ENCODE measurements at regions not wholly inside any gene's neighbourhood (a gene's known extent, or its start where the extent isn't known, plus 50 kb on each side); places are given as distances from the start of the nearest gene placed in this dataset.

DNA sequence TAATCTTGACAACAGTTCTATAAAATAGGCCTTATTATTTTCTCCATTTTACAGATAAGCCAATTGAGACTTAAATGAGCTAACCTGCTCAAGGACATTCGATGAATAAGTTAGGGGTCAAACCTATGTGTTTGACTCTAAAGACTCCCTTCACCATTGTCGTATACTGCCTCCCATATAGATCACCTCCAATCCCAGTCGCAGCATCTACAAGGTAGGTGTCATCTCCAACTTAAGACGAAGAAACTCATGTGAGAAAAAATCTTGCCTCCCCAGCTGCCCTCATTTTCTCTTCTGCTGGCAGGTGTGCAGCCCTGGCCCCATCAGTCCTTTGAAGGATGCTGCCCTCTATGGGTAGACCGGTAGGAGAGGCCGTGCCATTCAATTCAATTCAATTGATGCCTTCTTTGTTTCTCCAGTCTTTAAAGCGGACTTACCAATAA lies 75.2 kb upstream of the SMARCA2 start:
- DNase-seq, result peak; percentile 4

DNA sequence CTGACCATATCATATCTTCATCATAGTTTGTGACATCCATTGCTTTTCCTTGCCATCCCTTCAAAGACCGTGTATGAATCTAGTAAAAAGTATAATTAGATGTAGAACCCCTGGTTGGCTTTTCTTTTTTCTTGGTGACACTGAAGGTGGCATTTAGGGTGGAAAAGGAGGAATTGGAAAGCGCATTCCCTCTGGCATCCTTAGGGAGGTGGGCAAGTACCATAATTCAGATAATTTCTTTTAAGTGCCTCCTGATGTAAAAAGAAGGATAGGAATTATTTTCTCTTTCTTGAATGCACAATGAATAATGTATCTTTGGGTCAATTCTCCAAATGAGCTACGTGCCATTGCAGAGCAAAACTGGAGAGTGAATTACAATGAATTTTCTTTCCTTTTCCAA lies 73.2 kb upstream of the SMARCA2 start:
- DNase-seq, result no peak

DNA sequence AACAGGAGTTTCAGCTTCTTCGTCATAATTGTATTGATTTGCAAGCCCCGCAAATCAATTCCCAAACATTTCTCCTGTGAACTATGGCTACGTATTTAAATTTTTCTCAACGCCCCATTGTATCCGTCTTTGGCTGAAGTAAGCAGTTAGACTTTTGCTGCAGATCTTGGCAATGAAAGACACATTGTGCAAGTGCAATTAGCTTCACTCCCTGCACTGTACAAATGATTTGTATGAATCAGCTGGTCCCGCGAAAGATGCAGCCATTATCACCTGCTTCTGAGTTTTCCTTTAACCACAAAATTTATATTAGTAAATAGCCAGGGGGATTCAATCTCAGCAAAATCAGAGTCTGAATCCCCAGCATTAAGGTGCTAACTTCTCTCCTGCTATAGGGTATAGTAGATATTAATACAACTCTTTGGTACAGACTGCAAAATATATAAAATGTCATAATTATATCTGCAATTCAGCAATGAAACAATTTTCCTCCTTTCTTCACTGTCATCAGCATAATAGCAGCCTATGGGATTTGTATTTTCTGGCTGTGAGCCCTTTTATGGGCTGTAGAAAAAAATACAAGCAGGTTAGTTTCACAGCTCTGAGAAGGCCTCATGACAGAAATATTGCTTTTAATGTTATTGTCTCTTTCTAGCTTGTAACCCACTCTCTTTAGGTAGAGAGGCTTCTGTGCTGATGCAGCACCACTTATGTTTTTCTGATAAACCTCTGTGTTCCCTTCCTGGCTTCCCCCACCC lies 68.4 kb upstream of the SMARCA2 start:
- no peak for DNase-seq

- DNase-seq, result no peak
These were observed 67.7 kb upstream of the SMARCA2 start for GRCh38 chr9:1947438-1947837.

- no peak for DNase-seq
These were observed 66.6 kb upstream of the SMARCA2 start for GRCh38 chr9:1948541-1948940.

DNA sequence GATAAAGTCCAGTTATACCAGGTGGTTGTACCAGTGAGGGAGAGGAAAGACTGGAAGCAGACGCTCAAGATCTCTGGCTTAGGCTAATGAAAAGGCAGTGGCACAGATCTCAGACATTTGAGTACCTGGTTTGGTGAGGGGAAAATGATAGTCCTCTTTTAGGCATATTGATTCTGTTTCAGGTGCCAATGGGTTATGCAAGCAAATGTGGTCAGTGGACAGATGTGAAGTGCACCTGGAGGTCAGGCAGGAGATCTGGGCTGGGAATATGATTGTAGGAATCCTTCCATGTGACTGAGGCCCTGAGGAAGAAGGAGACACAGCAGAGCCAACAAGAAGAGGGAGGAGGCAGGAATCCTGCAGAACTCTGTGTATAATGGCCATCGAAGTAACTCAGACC lies 63.7 kb upstream of the SMARCA2 start:
- DNase-seq, result no peak

GRCh38 chr9:1952001-1952400 lies 63.1 kb upstream of the SMARCA2 start:
- no peak for DNase-seq

- no peak for DNase-seq
These were observed 60.9 kb upstream of the SMARCA2 start for GRCh38 chr9:1954238-1954637.

GRCh38 chr9:1956958-1957357 lies 58.2 kb upstream of the SMARCA2 start:
- DNase-seq, result no peak

- no peak for DNase-seq
These were observed 57.3 kb upstream of the SMARCA2 start for GRCh38 chr9:1957856-1958255.

- no peak for DNase-seq
These were observed 55.8 kb upstream of the SMARCA2 start for GRCh38 chr9:1959371-1959770.

DNA sequence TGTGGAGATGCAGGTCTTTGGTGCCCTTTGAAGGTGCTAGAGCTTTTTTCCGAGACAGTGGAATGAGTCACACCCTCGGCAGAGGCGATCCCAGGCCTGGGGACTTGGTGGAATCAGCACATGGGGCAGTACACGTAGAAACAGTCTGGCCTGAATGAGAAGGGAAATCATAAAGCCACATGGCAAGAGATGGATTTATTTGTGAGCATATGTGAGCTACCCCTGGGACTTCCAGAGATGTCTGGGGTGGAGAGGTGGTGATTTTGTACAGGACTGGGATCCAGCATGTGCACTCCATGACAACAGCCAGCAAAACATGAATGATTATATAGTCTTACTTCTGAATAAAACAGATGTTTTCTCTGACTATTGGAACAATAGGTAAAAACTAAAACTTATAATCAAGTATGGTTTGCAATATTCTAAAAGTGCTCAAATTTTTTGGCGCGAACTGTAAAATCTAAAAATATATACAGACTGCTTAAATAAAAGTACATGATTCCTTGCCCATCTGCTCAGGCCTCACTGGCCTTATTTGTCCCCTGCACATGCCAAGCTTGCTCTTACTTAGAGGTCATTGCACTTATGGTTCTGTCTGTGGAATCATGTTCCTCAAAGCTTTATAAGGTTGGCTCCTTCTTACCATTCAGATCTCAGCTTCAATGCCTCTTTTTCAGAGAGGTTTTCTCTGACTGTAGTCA lies 54.7 kb upstream of the SMARCA2 start:
- no peak for DNase-seq

- DNase-seq, result no peak
These were observed 53.0 kb upstream of the SMARCA2 start for GRCh38 chr9:1962122-1962521.

GRCh38 chr9:1962588-1963106 lies 52.5 kb upstream of the SMARCA2 start:
- DNase-seq, result no peak

- no peak for DNase-seq
These were observed 51.1 kb upstream of the SMARCA2 start for GRCh38 chr9:1964093-1964492.
